Fibroblast of mammary gland (primary cell): ENCODE measurements at regions not wholly inside any gene's neighbourhood (a gene's known extent, or its start where the extent isn't known, plus 50 kb on each side); places are given as distances from the start of the nearest gene placed in this dataset.

Experiments
- DNase-seq: peaks from one replicate; pipeline ENCODE4 v3.0.0-alpha.2; 2010; ENCODE audit warnings: low read depth
- H3K4me3 ChIP-seq: 2 replicates; pipeline ENCODE4 v1.5.1; 2011; ENCODE audit warnings: low read depth, mild to moderate bottlenecking, low read length, moderate library complexity; ENCODE audit not compliant: control insufficient read depth
- TF ChIP-seq, protein P1 (sequence below): conservative IDR thresholded peaks from 2 replicates; pipeline ENCODE4 v1.5.1; 2011; ENCODE audit warnings: low read depth, low read length, inconsistent platforms; ENCODE audit not compliant: control insufficient read depth, insufficient read depth

DNA sequence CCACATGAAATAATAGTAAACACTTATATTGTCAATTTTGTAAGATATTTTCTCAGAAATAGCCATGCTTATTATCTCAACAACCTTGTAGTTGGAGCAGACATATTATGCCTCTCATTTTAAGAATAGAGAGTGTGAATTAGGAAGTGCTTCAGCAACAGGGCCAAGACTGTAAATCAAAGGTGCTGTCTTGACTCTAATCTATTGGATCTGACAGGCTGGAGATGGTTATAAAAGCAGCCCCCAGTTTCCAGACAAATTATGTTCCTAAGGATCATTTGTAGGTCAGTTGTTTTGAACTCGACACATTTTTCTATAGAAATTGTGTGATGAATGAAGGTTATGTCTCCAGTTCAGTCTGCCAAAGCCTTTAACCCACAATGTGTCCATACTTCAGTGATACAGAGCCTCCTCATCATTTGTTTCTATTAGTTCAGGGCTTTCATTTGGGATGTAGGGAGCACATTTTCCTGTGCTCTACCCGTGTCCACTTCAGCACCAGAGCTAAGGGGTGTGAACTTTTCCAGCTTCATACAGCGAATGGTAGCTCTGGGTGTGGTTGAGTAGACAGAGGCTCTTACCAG is 284.8 kb upstream of the FBXO33 start:
- DNase-seq = no peak
- TF ChIP-seq, protein P1, sequence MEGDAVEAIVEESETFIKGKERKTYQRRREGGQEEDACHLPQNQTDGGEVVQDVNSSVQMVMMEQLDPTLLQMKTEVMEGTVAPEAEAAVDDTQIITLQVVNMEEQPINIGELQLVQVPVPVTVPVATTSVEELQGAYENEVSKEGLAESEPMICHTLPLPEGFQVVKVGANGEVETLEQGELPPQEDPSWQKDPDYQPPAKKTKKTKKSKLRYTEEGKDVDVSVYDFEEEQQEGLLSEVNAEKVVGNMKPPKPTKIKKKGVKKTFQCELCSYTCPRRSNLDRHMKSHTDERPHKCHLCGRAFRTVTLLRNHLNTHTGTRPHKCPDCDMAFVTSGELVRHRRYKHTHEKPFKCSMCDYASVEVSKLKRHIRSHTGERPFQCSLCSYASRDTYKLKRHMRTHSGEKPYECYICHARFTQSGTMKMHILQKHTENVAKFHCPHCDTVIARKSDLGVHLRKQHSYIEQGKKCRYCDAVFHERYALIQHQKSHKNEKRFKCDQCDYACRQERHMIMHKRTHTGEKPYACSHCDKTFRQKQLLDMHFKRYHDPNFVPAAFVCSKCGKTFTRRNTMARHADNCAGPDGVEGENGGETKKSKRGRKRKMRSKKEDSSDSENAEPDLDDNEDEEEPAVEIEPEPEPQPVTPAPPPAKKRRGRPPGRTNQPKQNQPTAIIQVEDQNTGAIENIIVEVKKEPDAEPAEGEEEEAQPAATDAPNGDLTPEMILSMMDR = no peak
- H3K4me3 ChIP-seq = no peak overlapping the region

DNA sequence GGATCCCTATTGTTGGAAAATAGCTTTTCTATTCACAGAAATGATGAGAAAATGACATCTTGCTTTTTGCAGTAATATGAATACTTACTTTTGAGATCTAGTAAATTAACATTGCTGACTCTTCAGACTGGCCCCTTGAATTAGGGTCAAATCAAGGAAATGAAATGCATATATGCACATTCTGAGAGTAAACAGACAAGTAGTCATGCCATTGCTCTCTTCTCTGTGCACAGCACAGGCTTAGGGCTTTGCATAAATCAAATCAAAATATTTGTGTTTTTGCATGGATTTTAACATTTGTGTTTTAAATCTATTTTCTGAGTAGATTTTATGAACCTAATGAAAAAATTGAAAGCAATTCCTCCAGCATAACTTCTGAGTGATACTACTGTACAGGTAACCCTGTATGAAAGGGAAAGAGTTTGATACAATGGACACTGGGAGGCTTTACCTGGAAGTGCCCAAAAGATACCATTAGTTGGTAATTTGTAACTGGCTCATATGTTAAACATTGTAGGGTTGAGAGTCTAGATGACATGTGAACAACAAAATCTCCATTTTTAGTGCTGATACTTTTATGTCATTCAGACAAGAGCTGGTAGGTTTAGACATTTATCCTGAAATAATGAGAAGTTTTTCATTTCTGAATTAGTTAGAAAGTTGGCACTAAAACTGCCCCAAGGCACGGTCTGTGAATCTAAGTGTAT is 280.2 kb upstream of the FBXO33 start:
- TF ChIP-seq, protein P1 = no peak
- DNase-seq = no peak
- no peak overlapping the region for H3K4me3 ChIP-seq

DNA sequence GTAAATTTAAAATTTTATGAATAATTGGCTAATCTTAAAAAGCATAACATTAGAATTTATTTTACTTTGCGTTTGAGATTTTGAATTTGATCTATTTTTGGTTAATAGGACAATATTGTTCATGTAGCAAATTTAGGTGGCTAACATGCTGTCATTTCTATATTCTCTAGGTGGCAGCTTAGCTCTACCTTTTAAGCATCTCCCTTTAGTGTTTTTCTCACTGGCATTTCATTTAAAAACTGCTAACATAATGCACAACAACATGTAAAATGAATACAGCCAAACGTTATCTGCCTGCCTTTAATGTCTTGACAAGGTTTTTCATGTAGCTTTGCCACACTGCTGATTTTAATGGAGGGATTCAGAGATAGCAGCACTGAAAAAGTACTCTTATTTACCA is 272.4 kb upstream of the FBXO33 start:
- H3K4me3 ChIP-seq = no peak overlapping the region
- TF ChIP-seq, protein P1 = no peak

DNA sequence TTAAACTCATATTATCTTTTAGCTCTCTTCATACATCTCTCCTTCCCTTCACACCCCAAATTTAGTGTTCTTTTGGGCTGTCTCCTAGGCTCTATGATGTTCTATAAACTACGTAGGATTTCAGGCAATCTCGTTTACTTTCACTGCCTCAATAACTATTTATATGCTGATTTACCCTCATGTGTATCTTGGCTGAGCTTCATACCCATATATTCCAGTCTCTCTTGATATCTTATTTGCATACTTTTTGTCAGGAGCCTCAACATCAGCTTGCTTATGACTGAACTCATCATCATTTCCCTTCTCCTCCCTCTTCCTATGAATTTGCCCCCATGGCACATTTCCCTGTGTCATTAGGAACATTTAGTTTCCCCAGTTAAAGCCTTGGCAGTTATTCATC is 262.1 kb upstream of the FBXO33 start:
- H3K4me3 ChIP-seq = no peak overlapping the region
- no peak for DNase-seq
- TF ChIP-seq, protein P1 = no peak

More for the DNA sequence above, 272.4 kb upstream of the FBXO33 start:
- no peak for DNase-seq

DNA sequence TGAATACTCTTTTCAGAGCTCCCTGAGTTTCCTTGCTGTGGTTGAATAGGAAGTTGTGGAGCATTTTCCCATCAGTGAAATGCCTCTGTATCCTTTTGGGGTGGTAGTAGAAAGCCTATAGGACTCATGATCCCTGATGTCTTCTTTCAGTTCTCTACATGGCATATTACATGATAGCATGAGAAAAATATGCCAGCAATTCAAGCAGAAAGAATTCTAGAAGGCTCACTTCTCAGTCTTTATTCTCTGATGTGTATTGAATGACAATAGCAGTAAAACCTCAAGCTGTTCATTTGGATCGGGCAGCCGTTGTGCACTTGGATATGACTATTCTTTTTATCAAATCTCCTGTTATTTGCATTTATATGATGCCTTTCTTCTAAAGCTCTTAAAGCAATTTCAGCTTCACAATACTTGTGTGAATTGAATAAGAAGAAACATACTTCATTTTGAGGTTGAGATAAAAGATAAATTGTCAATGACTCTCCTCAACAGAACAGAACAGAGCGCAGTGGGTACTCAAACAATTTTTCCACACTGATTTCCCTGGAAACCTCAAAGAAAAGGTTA is 251.5 kb upstream of the FBXO33 start:
- H3K4me3 ChIP-seq = no peak overlapping the region
- TF ChIP-seq, protein P1 = no peak
- DNase-seq = no peak

DNA sequence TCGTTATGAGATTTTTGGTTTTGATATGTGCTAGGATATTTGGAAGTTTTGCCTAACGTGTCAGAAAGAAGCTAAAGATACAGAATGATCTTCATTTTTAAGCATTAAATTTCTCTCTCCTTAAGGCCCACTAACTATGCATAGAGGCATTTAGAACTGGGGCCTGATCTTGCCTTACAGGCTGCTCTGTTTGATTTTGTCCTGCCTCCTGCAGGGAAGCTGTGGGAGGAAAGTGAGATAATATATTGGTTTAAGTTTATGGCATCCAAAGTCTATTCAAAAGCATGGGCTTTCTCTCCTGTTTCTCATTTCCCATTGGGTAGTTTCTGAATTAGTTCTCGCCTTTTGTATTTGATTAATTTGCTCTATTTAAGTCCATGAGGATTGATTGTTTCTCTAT is 250.3 kb upstream of the FBXO33 start:
- no peak overlapping the region for H3K4me3 ChIP-seq
- TF ChIP-seq, protein P1 = no peak
- DNase-seq = no peak
